ENCODE measurements at regions not wholly inside any gene's neighbourhood (a gene's known extent, or its start where the extent isn't known, plus 50 kb on each side); places are given as distances from the start of the nearest gene placed in this dataset.
"Not testable (repeated sequence)": the region's sequence is repeated elsewhere in the genome, so short reads cannot be mapped to it uniquely, and the experiment has no call there.

- not testable (repeated sequence) for TF ChIP-seq POLR2A, CTCF, EP300 (IDR thresholded peaks at IDR 0.05)
Measured at GRCh38 chr4:189888407-189888806, 52.3 kb upstream of the FRG1 start.
